Myocyte (in vitro differentiated cells): ENCODE measurements at regions not wholly inside any gene's neighbourhood (a gene's known extent, or its start where the extent isn't known, plus 50 kb on each side); places are given as distances from the start of the nearest gene placed in this dataset. TPM values are rescaled to one million over a fixed set of nuclear protein-coding genes. Genes with fewer than 3 reads are reported as not detected.

Experiments used
- microRNA-seq: library from miRNA; unstranded; fragments of <30 nt; microRNA quantifications from one replicate; pipeline ENCODE4, GENCODE V29; 2016

Small RNAs in the stretch of these regions (microRNA-seq; reads per million reads assigned to microRNA genes)
- not detected for gene MIR1255B1
